ENCODE measurements at regions not wholly inside any gene's neighbourhood (a gene's known extent, or its start where the extent isn't known, plus 50 kb on each side); places are given as distances from the start of the nearest gene placed in this dataset.

GRCh38 chr12:100737168-100737567 lies 57.4 kb upstream of the ANO4 start:
- Histone ChIP-seq H3K79me2 (ENCODE audit: control insufficient read depth, insufficient read depth, low read length) (no peaks in the 10 kb centered on the region), H3K4me1 (ENCODE audit: control insufficient read depth, extremely low read depth, insufficient read depth, low read length) (no peaks in the 10 kb centered on the region), H3K9me1 (replicated peaks; ENCODE audit: control insufficient read depth, extremely low read depth, insufficient read depth, low read length) (no peaks in the 10 kb centered on the region), H3K4me3 (replicated peaks in 1 of 3; ENCODE audit: insufficient read depth in 1 of 3, low read depth in 1 of 3, low read length in 3 of 3) (no peak overlapping the region), H3K9me3 (replicated peaks; ENCODE audit: control insufficient read depth, insufficient read depth, low read length) (no peaks in the 10 kb centered on the region), H3K36me3 (ENCODE audit: control insufficient read depth in 2 of 2, extremely low read depth in 1 of 2, insufficient read depth in 2 of 2, low read length in 2 of 2) (no peaks in the 10 kb centered on the region), H4K20me1 (replicated peaks; ENCODE audit: control insufficient read depth, extremely low read depth, insufficient read depth, low read length) (no peaks in the 10 kb centered on the region), H3K9ac (replicated peaks; ENCODE audit: extremely low read depth, insufficient read depth, low read length) (no peak overlapping the region), H3K4me2 (ENCODE audit: insufficient read depth, low read length) (no peak overlapping the region), H3K27ac (ENCODE audit: insufficient read depth, low read depth, low read length) (no peak overlapping the region), H2AFZ (ENCODE audit: low read depth, low read length) (no peak overlapping the region), H3K27me3 (ENCODE audit: control insufficient read depth in 2 of 2, insufficient read depth in 2 of 2, low read length in 2 of 2) (no peaks in the 10 kb centered on the region)
- DNase-seq (ENCODE audit: low read depth, low spot score) = no peak
- ChIA-PET CTCF (interaction anchor here (1.0 to 1.5 kb wide), 3 partner anchors 317 to 389 kb away, joined by 4 to 5 read pairs (median 5); no protein-coding TSS in a partner anchor), POLR2A (no interaction called here)
- no peak for FAIRE-seq
- intact Hi-C loops (cut with micrococcal nuclease) (no loop called here), dilution Hi-C loops (cut with MboI; ENCODE audit: extremely low pct_ligation_motif_present, low sequenced_read_pairs) (no loop called here)
- TF ChIP-seq GATA2 (IDR thresholded peaks at IDR 0.05; ENCODE audit: insufficient read depth, insufficient read length, low read depth, low read length) (no peak), POLR2AphosphoS5 (IDR thresholded peaks at IDR 0.05; ENCODE audit: insufficient read depth, low read depth, low read length) (no peak), EZH2 (IDR thresholded peaks at IDR 0.05; ENCODE audit: borderline replicate concordance, low read depth, low read length, severe bottlenecking) (no peak), JUN (IDR thresholded peaks at IDR 0.05; ENCODE audit: borderline replicate concordance, insufficient read depth, insufficient read length, low read depth) (no peak), FOS (IDR thresholded peaks at IDR 0.05; ENCODE audit: borderline replicate concordance, insufficient read depth, low read length) (no peak), MYC (IDR thresholded peaks at IDR 0.05; ENCODE audit: low read depth, low read length) (no peak), POLR2A (IDR thresholded peaks at IDR 0.05; ENCODE audit: low read depth, low read length) (no peak), CTCF (IDR thresholded peaks at IDR 0.05; ENCODE audit: extremely low read depth in 1 of 2, insufficient read depth in 1 of 2, low read depth in 1 of 2, low read length in 2 of 2) (no peak), MAX (IDR thresholded peaks at IDR 0.05; ENCODE audit: insufficient read depth, insufficient read length) (no peak)
- BruUV-seq (replicated peaks) = no TSS peak

Data from endothelial cell of umbilical vein (primary cell).